GM21825 (cell line): ENCODE measurements at regions not wholly inside any gene's neighbourhood (a gene's known extent, or its start where the extent isn't known, plus 50 kb on each side); places are given as distances from the start of the nearest gene placed in this dataset.
"Not testable (repeated sequence)": the region's sequence is repeated elsewhere in the genome, so short reads cannot be mapped to it uniquely, and the experiment has no call there.

Source experiments
- ATAC-seq: cut with Tn5 transposase; IDR thresholded peaks from one replicate; pipeline ENCODE4 v1.9.1; 2021; ENCODE audit warnings: mild to moderate bottlenecking, moderate library complexity; ENCODE audit not compliant: unreplicated experiment

GRCh38 chr2:88913280-88913679 lies 221.8 kb downstream of the RPIA start:
- no peak for ATAC-seq

GRCh38 chr2:88919087-88919738 lies 227.7 kb downstream of the RPIA start:
- ATAC-seq: no peak

GRCh38 chr2:88920399-88920798 lies 228.9 kb downstream of the RPIA start:
- ATAC-seq: not testable (repeated sequence)

GRCh38 chr2:88924533-88924932 lies 233.1 kb downstream of the RPIA start:
- ATAC-seq: no peak

GRCh38 chr2:88925770-88926462 lies 234.4 kb downstream of the RPIA start:
- no peak for ATAC-seq

- ATAC-seq: no peak
These were observed 235.7 kb downstream of the RPIA start for GRCh38 chr2:88927128-88927527.

GRCh38 chr2:88930659-88931058 lies 239.2 kb downstream of the RPIA start:
- ATAC-seq: no peak

- no peak for ATAC-seq
These were observed 241.2 kb downstream of the RPIA start for GRCh38 chr2:88932686-88933085.

- ATAC-seq: no peak
These were observed 241.6 kb downstream of the RPIA start for GRCh38 chr2:88933091-88933490.

- no peak for ATAC-seq
These were observed 242.5 kb downstream of the RPIA start for GRCh38 chr2:88933980-88934379.

GRCh38 chr2:88941178-88941577 lies 249.7 kb downstream of the RPIA start:
- ATAC-seq: not testable (repeated sequence)

- ATAC-seq: no peak
These were observed 251.3 kb downstream of the RPIA start for GRCh38 chr2:88942798-88943197.

- ATAC-seq: no peak
These were observed 257.9 kb downstream of the RPIA start for GRCh38 chr2:88949336-88949735.

GRCh38 chr2:88950010-88950409 lies 258.5 kb downstream of the RPIA start:
- ATAC-seq: no peak

- ATAC-seq: no peak
These were observed 264.1 kb downstream of the RPIA start for GRCh38 chr2:88955607-88956006.

GRCh38 chr2:88959480-88960204 lies 268.2 kb downstream of the RPIA start:
- no peak for ATAC-seq

GRCh38 chr2:88961323-88961722 lies 269.9 kb downstream of the RPIA start:
- ATAC-seq: not testable (repeated sequence)

- ATAC-seq: no peak
These were observed 276.4 kb downstream of the RPIA start for GRCh38 chr2:88967844-88968243.

GRCh38 chr2:88978011-88978410 lies 286.5 kb downstream of the RPIA start:
- not testable (repeated sequence) for ATAC-seq

- not testable (repeated sequence) for ATAC-seq
These were observed 287.0 kb downstream of the RPIA start for GRCh38 chr2:88978446-88978845.

GRCh38 chr2:88984079-88984478 lies 292.6 kb downstream of the RPIA start:
- ATAC-seq: not testable (repeated sequence)
